ENCODE measurements at regions not wholly inside any gene's neighbourhood (a gene's known extent, or its start where the extent isn't known, plus 50 kb on each side); places are given as distances from the start of the nearest gene placed in this dataset.

DNA sequence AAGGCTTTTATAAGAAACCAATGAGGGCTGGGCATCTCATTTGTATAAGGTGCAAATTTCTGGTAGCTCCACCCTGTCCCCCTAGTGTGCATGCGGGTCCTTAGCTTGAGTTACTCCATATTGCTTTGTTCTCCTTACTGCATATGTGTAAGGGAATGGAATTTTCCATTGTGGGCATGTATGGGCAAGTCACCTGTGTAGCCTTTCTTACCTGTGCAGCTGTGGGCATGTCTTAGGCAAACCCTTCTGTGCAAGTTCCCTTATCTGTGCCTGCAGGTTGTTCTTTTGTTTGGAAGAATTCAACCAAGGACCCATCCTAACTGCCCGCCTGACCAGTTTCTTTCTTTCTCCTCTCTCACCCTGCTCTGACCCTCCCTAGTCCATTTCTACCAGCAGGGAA lies 122.8 kb upstream of the HS3ST4 start:
- ATAC-seq (no peak), DNase-seq (ENCODE audit: low spot score) (no peak)
- POLR2A ChIA-PET, result no interaction called here
- no peak for TF ChIP-seq NFATC4 (CRISPR knock-in tag; IDR thresholded peaks at IDR 0.05)
- TF ChIP-seq NR1H2 (CRISPR knock-in tag; IDR thresholded peaks at IDR 0.05), result no peak
- TF ChIP-seq, protein P1, sequence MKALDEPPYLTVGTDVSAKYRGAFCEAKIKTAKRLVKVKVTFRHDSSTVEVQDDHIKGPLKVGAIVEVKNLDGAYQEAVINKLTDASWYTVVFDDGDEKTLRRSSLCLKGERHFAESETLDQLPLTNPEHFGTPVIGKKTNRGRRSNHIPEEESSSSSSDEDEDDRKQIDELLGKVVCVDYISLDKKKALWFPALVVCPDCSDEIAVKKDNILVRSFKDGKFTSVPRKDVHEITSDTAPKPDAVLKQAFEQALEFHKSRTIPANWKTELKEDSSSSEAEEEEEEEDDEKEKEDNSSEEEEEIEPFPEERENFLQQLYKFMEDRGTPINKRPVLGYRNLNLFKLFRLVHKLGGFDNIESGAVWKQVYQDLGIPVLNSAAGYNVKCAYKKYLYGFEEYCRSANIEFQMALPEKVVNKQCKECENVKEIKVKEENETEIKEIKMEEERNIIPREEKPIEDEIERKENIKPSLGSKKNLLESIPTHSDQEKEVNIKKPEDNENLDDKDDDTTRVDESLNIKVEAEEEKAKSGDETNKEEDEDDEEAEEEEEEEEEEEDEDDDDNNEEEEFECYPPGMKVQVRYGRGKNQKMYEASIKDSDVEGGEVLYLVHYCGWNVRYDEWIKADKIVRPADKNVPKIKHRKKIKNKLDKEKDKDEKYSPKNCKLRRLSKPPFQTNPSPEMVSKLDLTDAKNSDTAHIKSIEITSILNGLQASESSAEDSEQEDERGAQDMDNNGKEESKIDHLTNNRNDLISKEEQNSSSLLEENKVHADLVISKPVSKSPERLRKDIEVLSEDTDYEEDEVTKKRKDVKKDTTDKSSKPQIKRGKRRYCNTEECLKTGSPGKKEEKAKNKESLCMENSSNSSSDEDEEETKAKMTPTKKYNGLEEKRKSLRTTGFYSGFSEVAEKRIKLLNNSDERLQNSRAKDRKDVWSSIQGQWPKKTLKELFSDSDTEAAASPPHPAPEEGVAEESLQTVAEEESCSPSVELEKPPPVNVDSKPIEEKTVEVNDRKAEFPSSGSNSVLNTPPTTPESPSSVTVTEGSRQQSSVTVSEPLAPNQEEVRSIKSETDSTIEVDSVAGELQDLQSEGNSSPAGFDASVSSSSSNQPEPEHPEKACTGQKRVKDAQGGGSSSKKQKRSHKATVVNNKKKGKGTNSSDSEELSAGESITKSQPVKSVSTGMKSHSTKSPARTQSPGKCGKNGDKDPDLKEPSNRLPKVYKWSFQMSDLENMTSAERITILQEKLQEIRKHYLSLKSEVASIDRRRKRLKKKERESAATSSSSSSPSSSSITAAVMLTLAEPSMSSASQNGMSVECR (CRISPR knock-in tag; IDR thresholded peaks at IDR 0.05; ENCODE audit: borderline replicate concordance), result no peak
- TF ChIP-seq GRHL2 (CRISPR knock-in tag; IDR thresholded peaks at IDR 0.05; ENCODE audit: insufficient replicate concordance, severe bottlenecking), result no peak
- TF ChIP-seq SMAD3 (CRISPR knock-in tag; IDR thresholded peaks at IDR 0.05; ENCODE audit: borderline replicate concordance), result no peak
- no peak for TF ChIP-seq ELF4 (CRISPR knock-in tag; IDR thresholded peaks at IDR 0.05; ENCODE audit: low read depth)
- no peak for TF ChIP-seq ESRRA (CRISPR knock-in tag; IDR thresholded peaks at IDR 0.05; ENCODE audit: borderline replicate concordance)
- TF ChIP-seq, protein P2, sequence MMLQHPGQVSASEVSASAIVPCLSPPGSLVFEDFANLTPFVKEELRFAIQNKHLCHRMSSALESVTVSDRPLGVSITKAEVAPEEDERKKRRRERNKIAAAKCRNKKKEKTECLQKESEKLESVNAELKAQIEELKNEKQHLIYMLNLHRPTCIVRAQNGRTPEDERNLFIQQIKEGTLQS (CRISPR knock-in tag; conservative IDR thresholded peaks at IDR 0.05), result no peak
- TF ChIP-seq ZNF138 (CRISPR knock-in tag; conservative IDR thresholded peaks at IDR 0.05), result no peak
- TF ChIP-seq, protein P3, sequence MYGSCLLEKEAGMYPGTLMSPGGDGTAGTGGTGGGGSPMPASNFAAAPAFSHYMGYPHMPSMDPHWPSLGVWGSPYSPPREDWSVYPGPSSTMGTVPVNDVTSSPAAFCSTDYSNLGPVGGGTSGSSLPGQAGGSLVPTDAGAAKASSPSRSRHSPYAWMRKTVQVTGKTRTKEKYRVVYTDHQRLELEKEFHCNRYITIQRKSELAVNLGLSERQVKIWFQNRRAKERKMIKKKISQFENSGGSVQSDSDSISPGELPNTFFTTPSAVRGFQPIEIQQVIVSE (CRISPR knock-in tag; IDR thresholded peaks at IDR 0.05; ENCODE audit: borderline replicate concordance), result no peak
- TF ChIP-seq, protein P4, sequence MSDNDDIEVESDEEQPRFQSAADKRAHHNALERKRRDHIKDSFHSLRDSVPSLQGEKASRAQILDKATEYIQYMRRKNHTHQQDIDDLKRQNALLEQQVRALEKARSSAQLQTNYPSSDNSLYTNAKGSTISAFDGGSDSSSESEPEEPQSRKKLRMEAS (CRISPR knock-in tag; IDR thresholded peaks at IDR 0.05), result no peak
- no peak for TF ChIP-seq SOX15 (CRISPR knock-in tag; IDR thresholded peaks at IDR 0.05)
- TF ChIP-seq GABPB1 (CRISPR knock-in tag; IDR thresholded peaks at IDR 0.05), result no peak
- no peak for TF ChIP-seq JUN (CRISPR knock-in tag; IDR thresholded peaks at IDR 0.05)
- TF ChIP-seq CBFB (CRISPR knock-in tag; IDR thresholded peaks at IDR 0.05; ENCODE audit: low read depth), result no peak
- TF ChIP-seq, protein P5, sequence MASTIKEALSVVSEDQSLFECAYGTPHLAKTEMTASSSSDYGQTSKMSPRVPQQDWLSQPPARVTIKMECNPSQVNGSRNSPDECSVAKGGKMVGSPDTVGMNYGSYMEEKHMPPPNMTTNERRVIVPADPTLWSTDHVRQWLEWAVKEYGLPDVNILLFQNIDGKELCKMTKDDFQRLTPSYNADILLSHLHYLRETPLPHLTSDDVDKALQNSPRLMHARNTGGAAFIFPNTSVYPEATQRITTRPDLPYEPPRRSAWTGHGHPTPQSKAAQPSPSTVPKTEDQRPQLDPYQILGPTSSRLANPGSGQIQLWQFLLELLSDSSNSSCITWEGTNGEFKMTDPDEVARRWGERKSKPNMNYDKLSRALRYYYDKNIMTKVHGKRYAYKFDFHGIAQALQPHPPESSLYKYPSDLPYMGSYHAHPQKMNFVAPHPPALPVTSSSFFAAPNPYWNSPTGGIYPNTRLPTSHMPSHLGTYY (CRISPR knock-in tag; IDR thresholded peaks at IDR 0.05), result no peak
- no peak for TF ChIP-seq PRRX2 (CRISPR knock-in tag; IDR thresholded peaks at IDR 0.05)
- no peak for TF ChIP-seq SP1 (CRISPR knock-in tag; conservative IDR thresholded peaks at IDR 0.05)
- Mint-ChIP-seq H3K36me3 (peaks cover 18% of the 10 kb centered on the region), H3K27ac (peak overlapping the region; percentile 39; the same call in 1 of the 2 replicates), H3K4me1 (peaks cover 13% of the 10 kb centered on the region), H3K9me3 (peaks cover 28% of the 10 kb centered on the region), H3K4me3 (no peak overlapping the region), H3K27me3 (ENCODE audit: low read depth) (peaks cover 3% of the 10 kb centered on the region; the same call in 1 of the 2 replicates)
- CTCF ChIA-PET, result no interaction called here

DNA sequence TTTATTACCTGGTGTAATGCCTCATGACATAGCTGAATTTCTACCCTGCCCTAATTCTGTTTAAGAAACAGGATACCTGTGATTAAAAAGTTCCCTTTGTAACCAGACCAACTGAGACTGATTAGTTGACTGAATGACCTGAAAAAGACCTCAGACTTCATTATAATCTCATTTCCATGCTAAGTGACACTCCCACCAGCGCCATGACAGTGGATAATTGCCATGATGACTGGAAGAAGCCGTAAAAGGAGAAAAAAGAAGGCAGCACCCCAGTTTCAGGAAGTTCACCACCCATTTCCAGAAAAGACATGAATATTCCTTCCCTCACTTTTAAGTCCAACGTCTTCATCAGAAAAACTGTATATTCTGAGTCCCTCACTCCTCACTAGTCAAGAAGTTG lies 125.6 kb upstream of the HS3ST4 start:
- peaks cover 3% of the 10 kb centered on the region; the same call in 1 of the 2 replicates for H3K27me3 Mint-ChIP-seq (ENCODE audit: low read depth)
- no peak overlapping the region for H3K4me3 Mint-ChIP-seq
- ChIA-PET CTCF (no interaction called here), POLR2A (no interaction called here)
- H3K36me3 Mint-ChIP-seq, result peaks cover 25% of the 10 kb centered on the region
- ATAC-seq (no peak), DNase-seq (ENCODE audit: low spot score) (no peak)
- H3K9me3 Mint-ChIP-seq, result peaks cover 31% of the 10 kb centered on the region
- H3K27ac Mint-ChIP-seq, result no peak overlapping the region
- peaks cover 13% of the 10 kb centered on the region for H3K4me1 Mint-ChIP-seq
- TF ChIP-seq SMAD4 (CRISPR knock-in tag; IDR thresholded peaks at IDR 0.05), result no peak
- TF ChIP-seq ZNF263 (CRISPR knock-in tag; IDR thresholded peaks at IDR 0.05; ENCODE audit: low read depth), result no peak
- TF ChIP-seq NR2C2 (CRISPR knock-in tag; IDR thresholded peaks at IDR 0.05), result no peak
- TF ChIP-seq FOXP1 (CRISPR knock-in tag; IDR thresholded peaks at IDR 0.05; ENCODE audit: borderline replicate concordance), result no peak
- no peak for TF ChIP-seq CREM (CRISPR knock-in tag; IDR thresholded peaks at IDR 0.05)
- TF ChIP-seq, protein P6, sequence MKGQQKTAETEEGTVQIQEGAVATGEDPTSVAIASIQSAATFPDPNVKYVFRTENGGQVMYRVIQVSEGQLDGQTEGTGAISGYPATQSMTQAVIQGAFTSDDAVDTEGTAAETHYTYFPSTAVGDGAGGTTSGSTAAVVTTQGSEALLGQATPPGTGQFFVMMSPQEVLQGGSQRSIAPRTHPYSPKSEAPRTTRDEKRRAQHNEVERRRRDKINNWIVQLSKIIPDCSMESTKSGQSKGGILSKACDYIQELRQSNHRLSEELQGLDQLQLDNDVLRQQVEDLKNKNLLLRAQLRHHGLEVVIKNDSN (CRISPR knock-in tag; IDR thresholded peaks at IDR 0.05), result no peak
- TF ChIP-seq, protein P7, sequence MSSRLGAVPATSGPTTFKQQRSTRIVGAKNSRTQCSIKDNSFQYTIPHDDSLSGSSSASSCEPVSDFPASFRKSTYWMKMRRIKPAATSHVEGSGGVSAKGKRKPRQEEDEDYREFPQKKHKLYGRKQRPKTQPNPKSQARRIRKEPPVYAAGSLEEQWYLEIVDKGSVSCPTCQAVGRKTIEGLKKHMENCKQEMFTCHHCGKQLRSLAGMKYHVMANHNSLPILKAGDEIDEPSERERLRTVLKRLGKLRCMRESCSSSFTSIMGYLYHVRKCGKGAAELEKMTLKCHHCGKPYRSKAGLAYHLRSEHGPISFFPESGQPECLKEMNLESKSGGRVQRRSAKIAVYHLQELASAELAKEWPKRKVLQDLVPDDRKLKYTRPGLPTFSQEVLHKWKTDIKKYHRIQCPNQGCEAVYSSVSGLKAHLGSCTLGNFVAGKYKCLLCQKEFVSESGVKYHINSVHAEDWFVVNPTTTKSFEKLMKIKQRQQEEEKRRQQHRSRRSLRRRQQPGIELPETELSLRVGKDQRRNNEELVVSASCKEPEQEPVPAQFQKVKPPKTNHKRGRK (CRISPR knock-in tag; IDR thresholded peaks at IDR 0.05; ENCODE audit: borderline replicate concordance), result no peak
- TF ChIP-seq ZBTB21 (CRISPR knock-in tag; IDR thresholded peaks at IDR 0.05; ENCODE audit: borderline replicate concordance), result no peak
- TF ChIP-seq ZNF671 (CRISPR knock-in tag; IDR thresholded peaks at IDR 0.05), result no peak
- no peak for TF ChIP-seq OVOL2 (CRISPR knock-in tag; IDR thresholded peaks at IDR 0.05; ENCODE audit: borderline replicate concordance)

Data from WTC11 (cell line).